ENCODE measurements at regions not wholly inside any gene's neighbourhood (a gene's known extent, or its start where the extent isn't known, plus 50 kb on each side); places are given as distances from the start of the nearest gene placed in this dataset.

GRCh38 chr5:153900703-153901395, 137.9 kb downstream of the FAM114A2 start:
- no peak for DNase-seq (ENCODE audit: low spot score)
- peak overlapping the region in 1 of 2 donors; percentile 17 for H3K27ac ChIP-seq
- no peak for TF ChIP-seq CTCF (IDR thresholded peaks at IDR 0.05)
- no peaks in the 10 kb centered on the region for H3K9me3 ChIP-seq
- no peaks in the 10 kb centered on the region for H3K36me3 ChIP-seq
- no peaks in the 10 kb centered on the region for H3K27me3 ChIP-seq
- H3K4me3 ChIP-seq = no peak overlapping the region
- no peaks in the 10 kb centered on the region for H3K4me1 ChIP-seq

- Histone ChIP-seq H3K4me1 (no peaks in the 10 kb centered on the region), H3K27me3 (no peaks in the 10 kb centered on the region), H3K36me3 (no peaks in the 10 kb centered on the region), H3K9me3 (no peaks in the 10 kb centered on the region), H3K27ac (no peak overlapping the region), H3K4me3 (no peak overlapping the region)
- no peak for DNase-seq (ENCODE audit: low spot score)
- no peak for TF ChIP-seq CTCF (IDR thresholded peaks at IDR 0.05)
Observed at GRCh38 chr5:153899746-153900145, 139.0 kb downstream of the FAM114A2 start.

GRCh38 chr5:153896701-153897100, 142.0 kb downstream of the FAM114A2 start:
- no peak for TF ChIP-seq CTCF (IDR thresholded peaks at IDR 0.05)

GRCh38 chr5:153896117-153896516, 142.6 kb downstream of the FAM114A2 start:
- H3K4me3 ChIP-seq = no peak overlapping the region
- DNase-seq (ENCODE audit: low spot score) = no peak
- H3K27me3 ChIP-seq = no peaks in the 10 kb centered on the region
- H3K4me1 ChIP-seq = no peaks in the 10 kb centered on the region
- H3K36me3 ChIP-seq = no peaks in the 10 kb centered on the region
- H3K27ac ChIP-seq = no peak overlapping the region
- no peaks in the 10 kb centered on the region for H3K9me3 ChIP-seq
- TF ChIP-seq CTCF (IDR thresholded peaks at IDR 0.05) = no peak

More at GRCh38 chr5:153896701-153897100, 142.0 kb downstream of the FAM114A2 start:
- Histone ChIP-seq H3K4me3 (no peak overlapping the region), H3K27ac (no peak overlapping the region), H3K9me3 (no peaks in the 10 kb centered on the region), H3K27me3 (no peaks in the 10 kb centered on the region), H3K36me3 (no peaks in the 10 kb centered on the region), H3K4me1 (no peaks in the 10 kb centered on the region)
- DNase-seq (ENCODE audit: low spot score) = no peak

GRCh38 chr5:153895266-153895665, 143.4 kb downstream of the FAM114A2 start:
- TF ChIP-seq CTCF (IDR thresholded peaks at IDR 0.05) = no peak
- H3K4me1 ChIP-seq = no peaks in the 10 kb centered on the region
- no peaks in the 10 kb centered on the region for H3K36me3 ChIP-seq
- no peak overlapping the region for H3K4me3 ChIP-seq
- DNase-seq (ENCODE audit: low spot score) = no peak
- no peaks in the 10 kb centered on the region for H3K27me3 ChIP-seq
- H3K27ac ChIP-seq = no peak overlapping the region
- H3K9me3 ChIP-seq = no peaks in the 10 kb centered on the region

GRCh38 chr5:153893817-153894216, 144.9 kb downstream of the FAM114A2 start:
- Histone ChIP-seq H3K9me3 (no peaks in the 10 kb centered on the region), H3K27ac (no peak overlapping the region), H3K27me3 (no peaks in the 10 kb centered on the region), H3K4me3 (no peak overlapping the region), H3K4me1 (no peaks in the 10 kb centered on the region), H3K36me3 (no peaks in the 10 kb centered on the region)
- no peak for TF ChIP-seq CTCF (IDR thresholded peaks at IDR 0.05)
- no peak for DNase-seq (ENCODE audit: low spot score)
